ENCODE measurements at regions not wholly inside any gene's neighbourhood (a gene's known extent, or its start where the extent isn't known, plus 50 kb on each side); places are given as distances from the start of the nearest gene placed in this dataset.

GRCh38 chr19:28213470-28214082 lies 999.4 kb downstream of the UQCRFS1 start:
- TF ChIP-seq, protein P1, sequence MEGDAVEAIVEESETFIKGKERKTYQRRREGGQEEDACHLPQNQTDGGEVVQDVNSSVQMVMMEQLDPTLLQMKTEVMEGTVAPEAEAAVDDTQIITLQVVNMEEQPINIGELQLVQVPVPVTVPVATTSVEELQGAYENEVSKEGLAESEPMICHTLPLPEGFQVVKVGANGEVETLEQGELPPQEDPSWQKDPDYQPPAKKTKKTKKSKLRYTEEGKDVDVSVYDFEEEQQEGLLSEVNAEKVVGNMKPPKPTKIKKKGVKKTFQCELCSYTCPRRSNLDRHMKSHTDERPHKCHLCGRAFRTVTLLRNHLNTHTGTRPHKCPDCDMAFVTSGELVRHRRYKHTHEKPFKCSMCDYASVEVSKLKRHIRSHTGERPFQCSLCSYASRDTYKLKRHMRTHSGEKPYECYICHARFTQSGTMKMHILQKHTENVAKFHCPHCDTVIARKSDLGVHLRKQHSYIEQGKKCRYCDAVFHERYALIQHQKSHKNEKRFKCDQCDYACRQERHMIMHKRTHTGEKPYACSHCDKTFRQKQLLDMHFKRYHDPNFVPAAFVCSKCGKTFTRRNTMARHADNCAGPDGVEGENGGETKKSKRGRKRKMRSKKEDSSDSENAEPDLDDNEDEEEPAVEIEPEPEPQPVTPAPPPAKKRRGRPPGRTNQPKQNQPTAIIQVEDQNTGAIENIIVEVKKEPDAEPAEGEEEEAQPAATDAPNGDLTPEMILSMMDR (IDR thresholded peaks at IDR 0.05; ENCODE audit: insufficient read depth, low read depth, low read length, missing control alignments), result no peak
- DNase-seq (ENCODE audit: low read depth), result no peak
- no peak overlapping the region for H3K4me3 ChIP-seq (ENCODE audit: low read length)

DNA sequence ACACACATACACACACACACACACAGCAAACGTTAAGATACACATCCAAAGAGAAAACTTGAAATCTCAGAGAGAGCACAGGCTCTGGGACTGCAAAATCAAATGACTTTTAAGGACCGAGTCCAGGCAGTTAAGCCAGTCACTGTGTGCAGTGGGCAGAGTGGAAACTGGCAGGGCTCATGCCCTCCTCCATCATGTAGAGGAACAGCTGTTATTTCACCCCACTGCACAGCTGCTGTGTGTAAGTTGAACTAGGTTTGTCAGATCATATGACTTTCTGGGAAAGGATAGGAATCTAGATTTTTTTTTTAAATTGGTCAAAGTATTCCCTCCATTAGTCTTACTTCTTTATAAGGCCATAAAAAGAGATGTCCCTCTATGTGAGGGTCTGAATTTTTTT lies 1002.1 kb downstream of the UQCRFS1 start:
- DNase-seq (ENCODE audit: low read depth), result no peak
- no peak overlapping the region for H3K4me3 ChIP-seq (ENCODE audit: low read length)
- TF ChIP-seq, protein P1 (IDR thresholded peaks at IDR 0.05; ENCODE audit: insufficient read depth, low read depth, low read length, missing control alignments), result no peak

DNA sequence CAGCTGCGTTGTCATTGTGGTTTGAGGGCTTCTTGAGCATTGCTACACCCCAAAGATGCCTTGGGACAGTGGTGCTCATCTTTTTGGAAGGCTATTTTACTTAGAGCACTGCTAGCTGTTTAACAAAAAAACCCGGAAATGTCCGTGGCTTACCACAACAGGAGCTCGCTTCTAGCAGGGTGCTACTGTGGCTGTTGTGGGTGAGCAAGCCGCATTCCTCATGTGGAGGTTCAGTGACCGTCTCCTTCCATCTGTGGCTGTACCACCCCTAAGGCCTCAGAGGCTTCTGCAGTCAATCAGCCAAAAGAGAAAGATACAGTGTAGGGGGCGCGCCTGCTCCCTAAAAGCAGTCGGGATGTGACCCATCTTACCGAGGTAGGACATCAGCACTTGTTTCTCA lies 1004.2 kb downstream of the UQCRFS1 start:
- TF ChIP-seq, protein P1 (IDR thresholded peaks at IDR 0.05; ENCODE audit: insufficient read depth, low read depth, low read length, missing control alignments), result no peak
- DNase-seq (ENCODE audit: low read depth), result no peak
- H3K4me3 ChIP-seq (ENCODE audit: low read length), result no peak overlapping the region

DNA sequence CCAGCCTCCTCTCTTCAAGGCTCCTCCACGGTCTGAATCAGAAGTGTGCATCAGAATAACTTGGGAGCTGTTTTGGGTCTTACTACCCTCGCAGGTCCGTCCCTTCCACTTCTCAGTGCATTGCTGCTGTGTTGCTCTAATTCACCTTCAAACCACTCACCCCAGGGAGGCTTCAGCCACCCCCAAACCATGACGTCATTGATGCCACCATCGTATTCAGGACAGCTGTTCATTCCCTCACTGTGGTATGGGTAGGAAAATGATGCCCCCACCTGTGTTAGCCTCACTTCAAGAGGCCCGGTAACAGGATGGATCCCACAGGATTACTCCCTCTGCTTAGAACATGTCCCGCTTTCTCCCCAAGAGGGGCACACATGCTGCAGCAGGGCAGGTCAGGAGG lies 1005.7 kb downstream of the UQCRFS1 start:
- no peak overlapping the region for H3K4me3 ChIP-seq (ENCODE audit: low read length)
- TF ChIP-seq, protein P1 (IDR thresholded peaks at IDR 0.05; ENCODE audit: insufficient read depth, low read depth, low read length, missing control alignments), result no peak
- DNase-seq (ENCODE audit: low read depth), result no peak

GRCh38 chr19:28201462-28201943 lies 1011.4 kb downstream of the UQCRFS1 start:
- no peak overlapping the region for H3K4me3 ChIP-seq (ENCODE audit: low read length)
- TF ChIP-seq, protein P1 (IDR thresholded peaks at IDR 0.05; ENCODE audit: insufficient read depth, low read depth, low read length, missing control alignments), result no peak
- DNase-seq (ENCODE audit: low read depth), result no peak

DNA sequence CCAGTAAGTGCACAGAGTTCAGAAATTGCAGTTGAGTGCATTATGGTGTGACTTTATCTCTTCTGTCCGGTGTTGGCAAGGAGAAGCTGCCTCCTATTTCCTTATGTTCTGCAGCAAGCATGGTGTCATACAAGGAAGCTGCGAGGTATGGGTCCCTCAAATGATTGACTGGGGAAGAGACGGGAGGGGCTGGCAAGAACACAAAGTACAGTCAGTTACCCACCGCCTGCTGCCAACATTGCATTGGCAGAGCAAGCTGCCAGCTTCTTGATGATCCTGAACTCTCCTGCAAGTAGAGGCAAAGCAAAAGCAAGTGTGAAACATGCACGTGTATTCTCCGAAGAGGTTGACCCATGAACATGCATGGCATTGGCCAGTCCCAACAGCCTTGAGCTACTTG lies 1013.6 kb downstream of the UQCRFS1 start:
- DNase-seq (ENCODE audit: low read depth), result no peak
- no peak overlapping the region for H3K4me3 ChIP-seq (ENCODE audit: low read length)
- TF ChIP-seq, protein P1 (IDR thresholded peaks at IDR 0.05; ENCODE audit: insufficient read depth, low read depth, low read length, missing control alignments), result no peak

DNA sequence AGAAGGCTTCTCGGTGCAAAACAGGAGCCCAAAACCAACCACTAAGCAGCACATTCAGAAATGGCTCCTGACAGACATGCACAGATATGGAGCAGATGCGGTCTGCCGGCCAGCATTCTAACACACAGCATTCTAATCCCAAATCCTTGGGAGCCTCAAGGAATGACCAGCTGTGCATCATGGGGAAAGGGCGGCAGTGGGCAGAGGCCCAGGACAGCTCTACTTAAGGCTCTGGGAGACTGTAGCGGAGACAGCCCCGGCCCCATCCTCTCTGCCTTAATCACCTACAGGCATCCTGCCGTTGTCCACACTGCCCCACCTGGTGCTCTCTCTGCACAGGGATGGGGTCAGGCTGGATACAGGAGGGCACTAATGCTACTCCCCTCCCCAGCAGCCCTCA lies 1016.0 kb downstream of the UQCRFS1 start:
- DNase-seq (ENCODE audit: low read depth), result no peak
- H3K4me3 ChIP-seq (ENCODE audit: low read length), result no peak overlapping the region
- TF ChIP-seq, protein P1 (IDR thresholded peaks at IDR 0.05; ENCODE audit: insufficient read depth, low read depth, low read length, missing control alignments), result no peak

Measured in epithelial cell of esophagus (primary cell).